SK-MEL-5 (cell line): ENCODE measurements at regions not wholly inside any gene's neighbourhood (a gene's known extent, or its start where the extent isn't known, plus 50 kb on each side); places are given as distances from the start of the nearest gene placed in this dataset.
"Not testable (repeated sequence)": the region's sequence is repeated elsewhere in the genome, so short reads cannot be mapped to it uniquely, and the experiment has no call there.

Experiments
- DNase-seq: peaks from one replicate; pipeline ENCODE4 v3.0.0-alpha.2; 2016; ENCODE audit warnings: low read depth, low spot score
- in situ Hi-C: cut with HindIII; loops from 2 replicates; pipeline ENCODE4 v1.10.0; 2016; ENCODE audit warnings: low sequenced_read_pairs, high pct_unique_total_duplicates, low pct_unique_long_range_greater_than_20kb

DNA sequence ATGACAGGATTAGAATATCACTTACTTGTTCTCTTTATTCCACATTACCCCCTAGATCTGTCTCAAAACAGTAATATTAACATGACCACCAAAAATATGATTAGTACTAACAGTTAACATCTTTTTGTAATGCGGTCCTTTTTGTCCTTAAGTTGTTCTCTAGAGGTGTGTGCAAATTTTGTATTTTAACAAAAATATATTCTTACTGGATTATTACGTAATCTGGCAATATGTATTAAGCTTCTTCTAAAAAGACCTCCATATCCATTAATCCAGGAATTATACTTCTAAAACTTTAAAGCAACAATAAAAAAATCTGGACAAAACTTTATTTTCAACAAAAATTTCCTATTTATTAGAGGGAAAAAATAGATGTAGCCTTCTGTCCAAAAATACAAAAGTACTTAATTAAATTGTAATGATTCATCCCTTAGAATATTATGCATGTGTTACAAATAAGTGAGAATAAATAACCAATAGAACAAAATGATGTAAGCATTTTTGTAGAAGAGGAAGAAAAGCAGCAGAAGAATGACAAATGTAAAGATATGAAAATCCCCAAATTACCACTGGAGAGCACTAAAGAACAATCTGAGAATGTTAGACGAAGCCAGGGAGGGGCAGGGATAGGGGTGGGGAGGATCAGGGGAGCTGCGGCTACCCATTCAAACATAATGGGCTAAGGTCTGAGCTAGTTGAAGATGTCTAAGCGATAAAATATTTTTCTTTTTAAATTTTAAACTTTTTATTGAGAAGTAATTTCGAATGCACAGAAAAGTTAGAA is 945.6 kb downstream of the MCTP2 start:
- DNase-seq, result no peak
- in situ Hi-C loops, result no loop called here

DNA sequence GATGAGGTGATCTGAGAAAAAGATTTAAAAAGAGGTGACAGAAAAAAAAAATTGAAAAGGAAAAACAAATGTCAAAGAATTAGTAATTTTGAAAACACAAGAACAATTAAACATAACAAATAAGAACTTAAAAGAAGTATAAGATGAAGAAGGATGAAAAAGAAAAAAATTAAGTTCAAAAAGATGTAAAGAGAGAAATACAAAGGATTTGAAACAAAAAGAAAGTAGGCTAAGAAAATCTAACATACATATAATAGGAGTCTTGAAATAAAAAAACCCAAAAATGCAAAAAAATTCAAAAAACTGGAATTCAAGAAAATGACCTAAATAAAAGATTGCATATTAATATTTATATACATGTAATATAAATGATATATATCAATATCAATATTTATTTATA is 949.2 kb downstream of the MCTP2 start:
- no peak for DNase-seq
- in situ Hi-C loops, result no loop called here

DNA sequence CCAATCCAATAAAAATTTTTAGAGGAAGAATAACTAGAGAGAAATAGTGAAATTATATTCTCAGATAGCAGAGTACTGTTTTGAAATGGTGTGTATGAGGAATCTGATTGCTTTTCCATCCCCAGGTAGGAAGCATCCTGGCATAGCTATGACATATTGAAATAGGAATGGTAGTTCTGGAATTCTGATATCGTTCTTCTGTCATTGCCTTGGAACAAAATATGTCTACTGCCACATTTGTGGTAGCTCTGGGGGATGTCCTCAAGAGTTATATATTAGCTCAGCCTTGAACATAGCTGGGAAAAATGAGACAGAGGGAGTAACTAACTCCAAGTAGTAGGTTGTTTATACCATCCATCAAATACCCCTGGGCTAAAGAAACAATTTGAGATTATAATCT is 950.7 kb downstream of the MCTP2 start:
- in situ Hi-C loops, result no loop called here
- no peak for DNase-seq

DNA sequence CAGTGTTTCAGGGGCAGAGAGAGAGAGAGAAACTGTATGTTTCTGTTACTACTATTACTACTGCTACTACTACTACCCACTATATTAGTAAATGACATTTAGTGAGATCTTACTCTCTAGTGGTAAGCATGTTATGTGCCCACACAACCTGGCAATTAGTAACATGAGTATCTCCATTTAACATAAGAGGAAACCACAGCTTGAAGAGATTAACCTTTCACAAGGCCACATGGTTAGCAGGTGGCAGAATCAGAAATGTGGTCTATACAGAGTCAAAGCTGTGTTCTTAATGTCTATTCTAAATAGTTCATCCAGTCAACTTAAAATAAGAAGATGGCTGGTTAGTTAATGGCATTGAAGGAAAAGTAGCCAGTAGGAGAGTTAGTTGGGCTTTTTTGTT is 961.6 kb downstream of the MCTP2 start:
- in situ Hi-C loops, result no loop called here
- DNase-seq, result no peak

DNA sequence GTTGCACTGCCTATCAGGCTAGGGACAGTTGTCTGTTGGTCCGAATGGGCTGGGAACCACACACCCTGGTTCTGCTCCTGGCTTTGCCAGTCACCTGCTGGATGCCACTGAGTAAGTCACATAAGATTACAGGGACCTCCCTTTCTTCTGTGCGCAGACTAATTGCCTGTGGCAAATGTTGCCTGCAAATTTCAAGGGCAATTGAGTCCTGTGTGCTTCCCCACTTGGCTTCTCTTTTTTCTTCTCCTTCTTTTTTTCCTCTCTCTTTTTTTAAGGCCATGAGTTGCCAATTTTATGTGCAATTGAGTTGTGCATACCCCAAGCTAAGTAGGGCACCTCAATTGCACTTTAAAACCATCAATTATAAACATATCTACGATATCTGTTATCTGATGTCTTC is 963.4 kb downstream of the MCTP2 start:
- DNase-seq, result no peak
- in situ Hi-C loops, result no loop called here

DNA sequence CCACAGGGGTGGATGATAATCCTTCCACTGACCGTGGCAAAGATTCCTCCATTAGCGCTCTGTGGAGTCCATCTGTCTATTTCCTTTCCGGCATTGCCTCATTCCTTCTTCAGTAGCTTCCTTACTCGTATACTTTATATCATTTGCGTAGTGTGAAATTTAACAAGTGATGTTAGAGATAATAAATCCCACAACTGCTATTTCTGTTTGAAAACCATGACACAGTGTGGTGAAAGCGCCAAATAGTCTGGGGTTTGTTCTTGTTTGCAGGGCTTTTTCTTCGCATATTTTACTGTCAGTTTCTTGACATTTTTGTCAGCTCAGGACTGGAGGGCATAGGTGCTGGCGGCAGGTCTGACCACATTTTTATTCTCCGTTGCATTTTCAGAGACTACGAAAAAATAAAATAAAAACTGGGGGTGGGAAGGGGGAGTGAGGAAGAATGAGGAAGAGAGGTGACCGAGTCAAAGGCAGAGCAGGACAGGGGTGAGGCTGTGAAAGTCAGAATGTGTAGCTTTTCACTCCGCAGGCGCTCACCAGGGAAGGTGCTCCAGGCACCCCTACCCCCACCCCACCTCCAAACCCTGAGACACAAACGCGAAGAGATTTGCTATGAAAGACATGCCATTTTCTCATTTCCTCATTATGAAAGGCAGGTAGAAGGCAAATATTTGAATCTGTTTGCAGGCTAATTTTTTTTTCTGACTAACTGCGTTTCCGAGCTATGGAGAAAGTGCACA is 965.0 kb downstream of the MCTP2 start:
- in situ Hi-C loops, result no loop called here
- DNase-seq, result no peak

DNA sequence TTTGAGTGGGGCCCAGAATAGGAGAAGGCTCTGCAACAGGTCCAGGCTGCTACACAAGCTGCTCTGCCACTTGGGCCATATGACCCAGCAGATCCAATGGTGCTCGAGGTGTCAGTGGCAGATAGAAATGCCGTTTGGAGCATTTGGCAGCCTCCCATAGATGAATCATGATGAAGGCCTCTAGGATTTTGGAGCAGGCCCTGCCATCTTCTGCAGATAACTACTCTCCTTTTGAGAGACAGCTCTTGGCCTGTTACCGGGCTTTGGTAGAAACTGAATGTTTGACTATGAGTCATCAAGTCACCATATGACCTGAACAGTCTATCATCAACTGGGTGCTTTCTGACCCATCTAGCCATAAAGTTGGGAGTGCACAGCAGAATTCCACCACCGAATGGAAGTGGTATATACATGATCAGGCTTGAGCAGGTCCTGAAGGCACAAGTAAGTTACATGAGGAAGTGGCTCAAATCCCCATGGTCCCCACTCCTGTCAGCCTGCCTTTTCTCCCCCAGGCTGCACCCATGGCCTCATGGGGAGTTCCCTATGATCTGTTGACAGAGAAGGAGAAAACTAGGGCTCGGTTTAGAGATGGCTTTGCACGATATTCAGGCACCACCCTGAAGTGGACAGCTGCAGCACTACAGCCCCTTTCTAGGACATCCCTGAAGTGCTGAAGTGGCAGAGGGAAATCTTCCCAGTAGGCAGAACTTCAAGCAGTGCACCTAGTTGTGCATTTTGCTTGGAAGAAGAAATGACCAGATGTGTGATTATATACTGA is 971.4 kb downstream of the MCTP2 start:
- in situ Hi-C loops, result no loop called here
- DNase-seq, result no peak

DNA sequence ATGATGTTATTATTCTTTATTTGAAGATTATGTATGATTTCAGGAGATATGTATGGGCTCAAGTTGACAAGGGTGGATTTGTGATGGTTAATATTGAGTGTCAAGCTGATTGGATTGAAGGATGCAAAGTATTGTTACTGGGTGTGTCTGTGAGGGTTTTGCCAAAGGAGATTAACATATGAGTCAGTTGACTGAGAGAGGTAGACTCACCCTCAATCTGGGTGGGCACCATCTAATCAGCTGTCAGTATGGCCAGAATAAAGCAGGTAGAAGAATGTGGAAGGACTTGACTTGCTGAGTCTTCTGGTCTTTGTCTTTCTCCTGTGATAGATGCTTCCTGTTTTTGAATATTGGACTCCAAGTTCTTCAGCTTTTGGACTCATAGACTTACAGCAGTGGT is 973.7 kb downstream of the MCTP2 start:
- in situ Hi-C loops, result no loop called here
- no peak for DNase-seq

DNA sequence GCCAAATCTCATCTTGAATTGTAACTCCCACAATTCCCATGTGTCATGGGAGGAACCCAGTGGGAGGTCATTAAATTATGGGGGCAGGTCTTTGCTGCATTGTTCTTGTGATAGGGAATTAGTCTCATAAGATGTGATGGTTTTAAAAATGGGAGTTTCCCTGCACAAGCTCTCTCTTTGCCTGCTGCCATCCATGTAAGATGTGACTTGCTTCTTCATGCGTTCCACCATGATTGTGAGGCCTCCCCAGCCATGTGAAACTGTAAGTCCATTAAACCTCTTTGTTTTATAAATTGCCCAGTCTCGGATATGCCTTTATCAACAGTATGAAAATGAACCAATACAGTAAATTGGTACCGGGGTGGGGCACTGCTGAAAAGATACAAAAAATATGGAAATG is 974.5 kb downstream of the MCTP2 start:
- DNase-seq, in situ Hi-C loops: not testable (repeated sequence)

DNA sequence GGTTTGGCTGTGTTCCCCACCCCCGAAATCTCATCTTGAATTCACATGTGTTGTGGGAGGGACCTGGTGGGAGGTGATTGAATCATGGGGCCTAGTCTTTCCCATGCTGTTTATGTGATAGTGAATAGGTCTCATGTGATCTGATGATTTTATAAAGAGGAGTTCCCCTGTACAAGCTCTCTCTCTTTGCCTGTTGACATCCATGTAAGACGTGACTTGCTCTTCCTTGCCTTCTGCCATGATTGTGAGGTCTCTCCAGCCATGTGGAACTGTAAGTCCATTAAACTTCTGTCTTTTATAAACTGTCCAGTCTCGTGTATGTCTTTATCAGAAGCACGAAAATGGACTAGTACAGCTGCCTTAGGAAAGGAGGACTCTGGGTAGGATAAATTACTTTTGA is 976.7 kb downstream of the MCTP2 start:
- no peak for DNase-seq
- in situ Hi-C loops, result no loop called here

DNA sequence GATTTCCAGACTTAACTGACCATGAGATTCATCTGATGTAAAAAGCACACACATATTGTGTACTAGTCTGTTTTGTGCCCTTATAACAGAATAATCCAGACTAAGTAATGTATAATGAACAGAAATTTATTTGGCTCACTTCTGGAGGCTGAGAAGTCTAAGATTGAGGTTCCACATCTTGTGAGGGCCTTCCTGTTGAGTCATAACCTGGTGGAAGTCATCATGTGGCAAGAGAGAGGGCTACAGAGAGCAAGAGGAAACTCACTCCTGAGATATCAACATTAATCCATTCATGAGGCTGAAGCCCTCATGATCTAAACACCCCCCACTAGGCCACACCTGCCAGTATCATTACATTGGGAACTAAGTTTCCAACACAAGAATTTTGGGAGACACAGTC is 977.6 kb downstream of the MCTP2 start:
- no peak for DNase-seq
- in situ Hi-C loops, result no loop called here

DNA sequence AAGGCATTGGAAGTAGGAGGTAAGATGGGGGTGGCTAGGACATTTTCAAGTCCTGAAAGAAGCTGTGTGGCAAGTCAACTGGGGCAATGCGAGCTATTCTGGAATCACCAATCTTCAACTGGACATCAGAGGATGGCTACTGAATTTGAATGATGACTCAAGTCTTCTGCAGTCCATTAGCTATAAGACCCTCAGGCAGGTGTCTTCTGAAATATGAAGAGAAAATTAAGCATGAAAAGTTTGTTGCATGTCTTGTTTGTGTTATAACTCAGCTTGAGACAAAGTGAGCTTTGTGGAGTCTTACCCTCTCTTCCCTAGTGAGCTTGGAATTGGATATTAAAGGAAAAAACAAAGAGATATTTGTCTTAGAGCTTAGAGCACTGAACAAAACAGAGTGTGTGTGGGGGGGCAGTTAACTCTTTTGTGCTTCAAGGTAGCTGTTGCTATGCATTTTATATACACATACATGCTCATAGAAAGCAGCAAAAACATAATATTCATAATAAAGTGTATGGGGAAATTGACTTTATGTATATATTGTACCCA is 979.1 kb downstream of the MCTP2 start:
- in situ Hi-C loops, result no loop called here
- peak; percentile 47 for DNase-seq

DNA sequence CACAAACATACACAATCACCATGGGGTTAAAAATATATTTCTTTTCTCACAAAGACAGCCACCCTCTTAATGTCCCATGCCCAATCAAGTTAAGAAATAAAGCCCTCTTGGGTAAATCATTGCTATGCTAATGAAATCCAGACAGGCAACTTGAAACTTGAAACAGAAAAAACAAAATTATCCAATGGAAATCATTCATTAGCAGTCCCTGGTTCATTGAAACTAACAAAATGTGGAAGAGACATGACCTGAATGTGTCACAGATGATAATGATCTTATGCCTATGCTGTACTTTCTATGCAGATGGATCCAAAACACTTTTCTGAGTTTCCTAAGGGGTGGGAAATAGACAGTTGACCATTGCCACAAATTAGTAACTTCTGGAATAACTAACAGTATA is 983.7 kb downstream of the MCTP2 start:
- DNase-seq, result no peak
- in situ Hi-C loops, result no loop called here

DNA sequence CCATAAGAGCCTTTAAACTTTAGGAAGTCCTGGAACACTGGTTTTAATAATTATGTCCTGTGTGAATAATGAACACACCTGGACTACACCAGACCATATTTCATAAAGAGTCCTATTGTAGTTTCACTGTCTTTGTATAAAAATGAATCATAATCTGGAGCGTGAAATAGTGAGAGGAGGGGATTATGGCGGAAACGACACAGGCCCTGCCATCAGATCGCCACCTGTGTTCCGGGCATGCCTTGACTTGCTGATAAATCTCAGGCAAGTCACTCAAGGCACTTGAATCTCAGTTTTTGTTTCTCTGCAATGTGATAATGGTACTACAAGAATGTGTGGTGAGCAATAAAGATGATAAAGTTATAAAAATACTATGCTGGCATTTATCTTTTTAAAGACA is 995.5 kb downstream of the MCTP2 start:
- DNase-seq, result no peak
- in situ Hi-C loops, result no loop called here

DNA sequence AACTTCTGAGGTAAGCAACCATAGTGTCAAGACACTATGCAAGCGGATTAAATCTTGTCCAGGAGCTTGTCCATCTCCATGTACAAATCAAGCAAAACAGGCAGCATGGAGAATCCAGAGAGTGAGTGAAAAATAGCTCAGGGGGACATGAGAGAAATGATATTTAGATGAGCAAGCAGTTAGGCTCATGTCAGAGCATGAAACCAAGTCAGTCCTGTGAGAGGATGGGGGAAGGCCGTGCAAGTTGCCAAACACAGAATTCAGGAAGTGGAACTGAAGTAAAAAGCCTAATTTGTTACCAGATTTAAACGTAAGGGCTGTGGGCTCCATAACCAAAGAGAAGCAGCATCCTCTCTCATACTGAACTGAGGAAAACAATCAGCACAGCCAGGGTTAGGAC is 995.9 kb downstream of the MCTP2 start:
- in situ Hi-C loops, result no loop called here
- DNase-seq, result no peak

DNA sequence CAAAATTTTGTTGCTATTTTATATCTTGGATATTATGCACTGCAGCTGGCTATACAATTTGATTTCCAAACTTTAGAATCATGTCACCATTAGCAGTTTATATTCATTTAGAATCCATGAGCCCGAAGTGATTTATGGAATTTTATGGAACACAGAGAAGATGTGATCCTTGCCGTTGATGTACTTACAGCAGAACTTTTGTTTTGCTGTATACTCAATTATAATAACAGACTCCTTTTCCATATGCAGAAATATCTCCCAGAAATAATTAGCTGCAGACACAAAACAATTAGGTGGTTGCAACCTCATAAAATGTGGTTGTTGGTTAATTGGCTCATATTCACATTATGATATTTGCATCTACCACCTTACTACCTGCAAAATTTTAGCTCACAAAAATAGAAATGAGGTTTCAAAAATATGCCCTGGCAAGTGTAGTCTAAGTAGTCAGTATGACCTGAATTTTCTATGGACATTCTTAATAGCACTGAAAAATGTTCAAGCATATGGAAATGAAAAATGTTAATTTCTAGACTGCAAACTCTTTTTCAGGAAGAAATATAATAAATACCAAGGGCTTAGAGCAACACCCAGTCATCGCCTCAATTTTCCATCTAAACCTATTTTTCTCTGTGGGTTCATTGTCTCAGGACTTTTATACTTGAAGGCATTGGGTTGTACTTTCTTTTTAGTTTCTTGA is 997.6 kb downstream of the MCTP2 start:
- no peak for DNase-seq
- in situ Hi-C loops, result no loop called here

DNA sequence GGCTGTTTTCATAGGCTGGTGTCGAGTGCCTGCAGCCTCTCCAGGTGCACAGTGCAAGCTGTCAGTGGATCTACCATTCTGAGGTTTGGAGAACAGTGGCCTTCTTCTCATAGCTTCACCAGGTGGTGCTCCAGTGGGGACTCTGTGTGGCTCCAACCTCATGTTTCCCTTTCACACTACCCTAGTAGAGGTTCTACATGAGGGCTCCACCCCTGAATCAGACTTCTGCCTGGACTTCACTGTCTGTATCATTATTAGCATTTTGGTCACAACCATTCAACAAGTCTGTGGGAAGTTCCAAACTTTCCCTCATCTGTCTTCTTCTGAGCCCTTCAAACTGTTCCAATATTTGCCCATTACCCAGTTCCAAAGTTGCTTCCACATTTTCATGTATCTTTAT is 1003.7 kb downstream of the MCTP2 start:
- DNase-seq, result no peak
- in situ Hi-C loops, result no loop called here
